Left lung (tissue), 4 donors: ENCODE measurements at regions not wholly inside any gene's neighbourhood (a gene's known extent, or its start where the extent isn't known, plus 50 kb on each side); places are given as distances from the start of the nearest gene placed in this dataset.

Source experiments
- ATAC-seq: fragments of 200-7000 bp; cut with Tn5 transposase; one replicate; pipeline ENCODE4 v1.9.1; 2020; ENCODE audit warnings: moderate library complexity
- DNase-seq, 4 donors: peaks; one replicate each; pipeline ENCODE4 v3.0.0-alpha.2; 2013 to 2020
- H3K27ac ChIP-seq, 2 donors: fragments of 200-600 bp; sonication (generic) in 1 of 2; one replicate each; pipeline versions ENCODE4 v1.5.0 to v1.8.0; 2020 to 2021
- H3K27me3 ChIP-seq, 2 donors: fragments of 200-600 bp; sonication (generic) in 1 of 2; one replicate each; pipeline versions ENCODE4 v1.5.0 to v1.8.0; 2020 to 2021
- H3K36me3 ChIP-seq, 2 donors: fragments of 200-600 bp; sonication (generic) in 1 of 2; one replicate each; pipeline versions ENCODE4 v1.5.0 to v1.8.0; 2020 to 2021
- H3K4me1 ChIP-seq, 2 donors: fragments of 200-600 bp; one replicate each; pipeline ENCODE4 v1.8.0; 2021
- H3K4me3 ChIP-seq, 2 donors: fragments of 200-600 bp; sonication (generic) in 1 of 2; one replicate each; pipeline versions ENCODE4 v1.5.0 to v1.8.0; 2020 to 2021; ENCODE audit warnings: mild to moderate bottlenecking in 1 of 2
- H3K9me3 ChIP-seq, 2 donors: fragments of 200-600 bp; sonication (generic) in 1 of 2; one replicate each; pipeline versions ENCODE4 v1.5.0 to v1.8.0; 2020 to 2021
- intact Hi-C, 2 donors: fragments of 100-400 bp; cut with DNase I; formaldehyde crosslinking; loops; one replicate each; pipeline versions ENCODE4 v1.11.2 to v1.14.2; 2022
- TF ChIP-seq, protein P1 (sequence below), 2 donors: fragments of 200-600 bp; sonication (generic) in 1 of 2; IDR thresholded peaks; one replicate each; pipeline versions ENCODE4 v1.5.0 to v1.8.0; 2021; ENCODE audit warnings: antibody characterized with exemption in 2 of 2
- donor health status: DM: no; HTN: yes; CAD: no.
- donor health status: DM: no; HTN: no; CAD: no.

DNA sequence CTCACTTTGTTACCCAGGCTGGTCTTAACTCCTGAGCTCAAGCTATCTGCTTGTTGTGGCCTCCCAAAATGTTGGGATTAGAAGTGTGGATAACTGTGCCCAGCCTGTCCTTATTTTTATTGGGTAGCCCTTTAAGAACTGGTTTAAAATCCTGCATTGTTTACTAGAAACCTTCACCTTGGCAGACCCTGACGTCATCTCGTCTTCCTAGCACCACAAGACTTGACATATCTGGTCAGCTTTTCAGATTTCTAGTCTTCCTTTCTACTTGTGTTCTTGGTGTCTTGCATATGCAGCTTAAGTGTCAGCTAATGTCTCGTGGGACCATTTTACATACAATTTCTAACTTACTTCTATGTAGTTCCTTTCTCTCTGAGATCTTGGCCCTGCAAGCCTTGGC is 258.9 kb downstream of the IZUMO3 start:
- TF ChIP-seq, protein P1, sequence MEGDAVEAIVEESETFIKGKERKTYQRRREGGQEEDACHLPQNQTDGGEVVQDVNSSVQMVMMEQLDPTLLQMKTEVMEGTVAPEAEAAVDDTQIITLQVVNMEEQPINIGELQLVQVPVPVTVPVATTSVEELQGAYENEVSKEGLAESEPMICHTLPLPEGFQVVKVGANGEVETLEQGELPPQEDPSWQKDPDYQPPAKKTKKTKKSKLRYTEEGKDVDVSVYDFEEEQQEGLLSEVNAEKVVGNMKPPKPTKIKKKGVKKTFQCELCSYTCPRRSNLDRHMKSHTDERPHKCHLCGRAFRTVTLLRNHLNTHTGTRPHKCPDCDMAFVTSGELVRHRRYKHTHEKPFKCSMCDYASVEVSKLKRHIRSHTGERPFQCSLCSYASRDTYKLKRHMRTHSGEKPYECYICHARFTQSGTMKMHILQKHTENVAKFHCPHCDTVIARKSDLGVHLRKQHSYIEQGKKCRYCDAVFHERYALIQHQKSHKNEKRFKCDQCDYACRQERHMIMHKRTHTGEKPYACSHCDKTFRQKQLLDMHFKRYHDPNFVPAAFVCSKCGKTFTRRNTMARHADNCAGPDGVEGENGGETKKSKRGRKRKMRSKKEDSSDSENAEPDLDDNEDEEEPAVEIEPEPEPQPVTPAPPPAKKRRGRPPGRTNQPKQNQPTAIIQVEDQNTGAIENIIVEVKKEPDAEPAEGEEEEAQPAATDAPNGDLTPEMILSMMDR (IDR thresholded peaks at IDR 0.05) = no peak
- no peak overlapping the region for H3K27ac ChIP-seq
- H3K27me3 ChIP-seq = no peaks in the 10 kb centered on the region
- no peak for ATAC-seq
- no peak for DNase-seq
- no peaks in the 10 kb centered on the region for H3K4me1 ChIP-seq
- no peak overlapping the region for H3K4me3 ChIP-seq
- no peaks in the 10 kb centered on the region for H3K36me3 ChIP-seq
- H3K9me3 ChIP-seq = peaks cover 0 to 11% of the 10 kb centered on the region in 2 donors
- intact Hi-C loops = no loop called here

DNA sequence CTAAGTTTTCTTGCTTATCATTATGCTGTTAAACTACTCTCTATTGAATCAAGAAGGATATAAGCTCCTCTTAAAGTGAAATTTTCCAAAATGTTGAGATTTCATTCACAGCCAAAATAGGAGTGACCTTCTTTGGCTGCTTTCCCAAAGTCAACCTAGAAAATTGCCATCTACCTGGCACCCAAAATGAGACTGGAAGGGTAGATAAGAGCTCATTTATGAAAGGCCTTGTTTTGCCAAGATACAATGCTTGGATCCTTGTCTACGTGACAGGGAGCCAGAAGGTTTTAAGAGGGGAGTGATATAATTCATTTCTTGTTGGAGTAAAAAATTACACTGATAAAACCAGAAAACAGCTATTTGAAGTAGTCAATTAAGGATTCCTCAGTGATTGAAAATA is 287.1 kb downstream of the IZUMO3 start:
- ATAC-seq (no peak), DNase-seq (no peak)
- Histone ChIP-seq H3K4me3 (no peak overlapping the region), H3K9me3 (peaks cover 0 to 2% of the 10 kb centered on the region in 2 donors), H3K36me3 (no peaks in the 10 kb centered on the region), H3K27me3 (no peaks in the 10 kb centered on the region), H3K27ac (no peak overlapping the region), H3K4me1 (no peaks in the 10 kb centered on the region)
- TF ChIP-seq, protein P1 (IDR thresholded peaks at IDR 0.05) = no peak
- intact Hi-C loops = no loop called here

DNA sequence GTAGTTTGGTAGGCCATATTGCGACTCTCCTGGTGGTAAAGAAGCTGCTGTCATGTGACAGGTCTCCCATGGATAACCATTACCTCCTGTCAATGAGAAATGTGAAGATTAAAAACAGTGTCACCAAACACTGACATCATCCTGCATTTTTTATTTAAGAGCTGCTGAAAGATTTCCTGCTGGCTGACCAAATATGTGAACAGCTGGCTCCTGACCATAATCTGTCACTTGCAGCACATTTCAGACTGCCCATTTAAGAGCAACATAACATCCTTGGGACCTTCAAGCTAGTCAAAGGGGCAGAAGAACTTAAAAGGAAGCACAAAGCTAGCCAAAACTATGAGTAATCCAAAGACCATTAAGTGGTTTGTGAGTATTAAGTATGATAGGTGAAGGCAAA is 288.0 kb downstream of the IZUMO3 start:
- TF ChIP-seq, protein P1 (IDR thresholded peaks at IDR 0.05) = no peak
- Histone ChIP-seq H3K27me3 (no peaks in the 10 kb centered on the region), H3K4me1 (no peaks in the 10 kb centered on the region), H3K27ac (no peak overlapping the region), H3K36me3 (no peaks in the 10 kb centered on the region), H3K4me3 (no peak overlapping the region), H3K9me3 (peaks cover 0 to 3% of the 10 kb centered on the region in 2 donors)
- intact Hi-C loops = no loop called here
- ATAC-seq = peak; percentile 23
- no peak for DNase-seq

DNA sequence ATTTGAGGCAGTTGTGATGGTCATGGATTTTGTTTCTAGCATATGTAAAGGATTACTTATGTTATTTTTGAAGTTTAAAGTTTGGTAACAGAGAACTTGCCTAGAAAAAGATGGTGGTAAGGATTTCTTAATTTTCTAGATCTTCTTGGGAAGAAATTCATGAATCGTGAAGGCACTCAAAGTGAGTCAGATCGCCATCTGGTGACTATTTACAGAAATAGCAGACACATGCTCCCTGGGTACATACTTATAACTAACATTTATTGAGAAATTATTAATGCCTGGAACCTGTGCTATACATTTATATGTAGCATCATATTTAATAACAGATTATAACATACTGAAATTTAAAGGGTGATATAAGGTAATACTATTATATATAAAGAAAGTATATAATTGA is 299.7 kb downstream of the IZUMO3 start:
- Histone ChIP-seq H3K9me3 (no peaks in the 10 kb centered on the region), H3K4me1 (no peaks in the 10 kb centered on the region), H3K27ac (no peak overlapping the region), H3K4me3 (no peak overlapping the region), H3K36me3 (no peaks in the 10 kb centered on the region), H3K27me3 (no peaks in the 10 kb centered on the region)
- DNase-seq = no peak
- ATAC-seq = no peak
- intact Hi-C loops = no loop called here
- TF ChIP-seq, protein P1 (IDR thresholded peaks at IDR 0.05) = no peak

DNA sequence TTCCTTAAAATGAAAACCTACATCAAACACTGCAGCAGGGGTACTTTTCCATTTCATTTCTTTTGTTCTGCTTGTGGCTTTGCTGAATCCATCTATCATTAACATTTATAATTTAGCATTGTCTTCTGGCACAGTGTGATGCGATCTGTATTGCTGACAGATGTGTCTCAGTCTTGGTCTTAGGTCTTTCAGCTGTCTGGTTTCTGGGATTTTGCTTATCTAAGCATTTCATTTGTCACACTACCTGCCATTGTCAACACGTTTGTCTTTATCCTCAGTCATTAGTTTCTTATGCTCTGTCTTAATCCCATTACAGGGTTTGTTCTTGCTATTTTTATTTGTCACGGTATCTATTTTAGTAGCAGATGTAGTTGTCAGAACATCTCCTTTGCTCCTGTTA is 303.1 kb downstream of the IZUMO3 start:
- peaks cover 0 to 10% of the 10 kb centered on the region in 2 donors for H3K9me3 ChIP-seq
- H3K27ac ChIP-seq = no peak overlapping the region
- intact Hi-C loops = no loop called here
- DNase-seq (no peak), ATAC-seq (no peak)
- H3K4me1 ChIP-seq = no peaks in the 10 kb centered on the region
- no peaks in the 10 kb centered on the region for H3K36me3 ChIP-seq
- H3K27me3 ChIP-seq = no peaks in the 10 kb centered on the region
- TF ChIP-seq, protein P1 (IDR thresholded peaks at IDR 0.05) = no peak
- H3K4me3 ChIP-seq = no peak overlapping the region
